Duodenal mucosa (tissue), 2 donors: ENCODE measurements at regions not wholly inside any gene's neighbourhood (a gene's known extent, or its start where the extent isn't known, plus 50 kb on each side); places are given as distances from the start of the nearest gene placed in this dataset.

Experiments
- H3K27ac ChIP-seq: one replicate; pipeline ENCODE4 v1.7.0; 2013; ENCODE audit warnings: low read depth, low read length
- H3K27me3 ChIP-seq, 2 donors: one replicate each; pipeline ENCODE4 v1.7.0; 2013; ENCODE audit warnings: low read length in 2 of 2, control low read depth in 1 of 2; ENCODE audit not compliant: insufficient read depth in 2 of 2, control insufficient read depth in 1 of 2
- H3K36me3 ChIP-seq, 2 donors: one replicate each; pipeline ENCODE4 v1.7.0; 2013; ENCODE audit warnings: low read length in 2 of 2, control low read depth in 1 of 2; ENCODE audit not compliant: insufficient read depth in 2 of 2, control insufficient read depth in 1 of 2
- H3K4me1 ChIP-seq, 2 donors: one replicate each; pipeline ENCODE4 v1.7.0; 2013; ENCODE audit warnings: low read length in 2 of 2, control low read depth in 1 of 2; ENCODE audit not compliant: insufficient read depth in 2 of 2, control insufficient read depth in 1 of 2
- H3K4me3 ChIP-seq, 2 donors: one replicate each; pipeline ENCODE4 v1.7.0; 2013; ENCODE audit warnings: low read length in 2 of 2, low read depth in 1 of 2
- H3K9ac ChIP-seq, 2 donors: one replicate each; pipeline ENCODE4 v1.7.0; 2013; ENCODE audit warnings: low read length in 2 of 2, low read depth in 1 of 2
- H3K9me3 ChIP-seq, 2 donors: one replicate each; pipeline ENCODE4 v1.7.0; 2013; ENCODE audit warnings: low read length in 2 of 2, control low read depth in 1 of 2; ENCODE audit not compliant: control insufficient read depth in 1 of 2

- H3K9me3 ChIP-seq, result no peaks in the 10 kb centered on the region
These were observed 117.5 kb upstream of the CRIM1 start for GRCh38 chr2:36238106-36238505.

DNA sequence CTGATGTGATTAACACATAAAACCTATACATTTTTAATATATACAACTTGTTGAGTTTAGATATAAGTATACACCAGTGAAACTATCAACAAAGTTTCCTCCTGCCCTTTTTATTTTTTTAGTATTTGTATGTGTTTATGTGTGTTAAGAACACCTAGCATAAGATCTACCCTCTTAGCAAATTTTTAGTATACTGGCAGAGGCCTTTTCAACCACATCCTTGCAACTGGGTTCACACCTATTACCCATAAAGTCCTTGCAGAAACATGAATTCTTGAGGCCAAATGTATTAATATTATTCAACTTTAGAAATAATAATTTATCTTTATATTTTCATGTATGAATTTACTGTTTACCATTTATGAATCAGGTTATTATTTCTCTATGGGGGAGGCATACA, 119.7 kb upstream of the CRIM1 start:
- H3K9ac ChIP-seq, result no peak overlapping the region
- H3K4me3 ChIP-seq, result no peak overlapping the region
- no peaks in the 10 kb centered on the region for H3K4me1 ChIP-seq
- no peaks in the 10 kb centered on the region for H3K36me3 ChIP-seq
- H3K27me3 ChIP-seq, result no peaks in the 10 kb centered on the region
- no peak overlapping the region for H3K27ac ChIP-seq
- no peaks in the 10 kb centered on the region for H3K9me3 ChIP-seq

More at GRCh38 chr2:36238106-36238505, 117.5 kb upstream of the CRIM1 start:
- Histone ChIP-seq H3K27me3 (no peaks in the 10 kb centered on the region), H3K4me3 (no peak overlapping the region), H3K36me3 (no peaks in the 10 kb centered on the region), H3K9ac (no peak overlapping the region), H3K4me1 (no peaks in the 10 kb centered on the region), H3K27ac (no peak overlapping the region)

DNA sequence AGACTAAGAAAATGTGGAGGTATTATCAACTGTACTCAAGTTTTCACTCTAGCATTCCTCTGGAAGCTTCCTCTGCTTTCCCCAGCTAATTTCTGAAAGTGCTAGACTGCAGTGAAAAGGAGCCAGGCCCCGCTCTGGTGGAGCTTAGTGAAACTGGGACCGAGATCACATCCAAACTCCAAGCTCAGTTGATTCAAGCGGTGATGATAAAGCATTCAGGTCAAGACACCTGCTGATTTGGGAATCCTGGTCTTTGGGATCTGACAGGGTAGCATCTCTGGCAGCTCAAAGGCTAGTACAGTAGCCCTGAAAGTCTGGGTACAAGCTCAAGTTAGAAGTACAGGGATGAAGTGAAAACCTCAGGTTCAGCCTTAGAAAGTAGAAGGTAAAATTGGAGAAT, 120.2 kb upstream of the CRIM1 start:
- H3K27ac ChIP-seq, result no peak overlapping the region

DNA sequence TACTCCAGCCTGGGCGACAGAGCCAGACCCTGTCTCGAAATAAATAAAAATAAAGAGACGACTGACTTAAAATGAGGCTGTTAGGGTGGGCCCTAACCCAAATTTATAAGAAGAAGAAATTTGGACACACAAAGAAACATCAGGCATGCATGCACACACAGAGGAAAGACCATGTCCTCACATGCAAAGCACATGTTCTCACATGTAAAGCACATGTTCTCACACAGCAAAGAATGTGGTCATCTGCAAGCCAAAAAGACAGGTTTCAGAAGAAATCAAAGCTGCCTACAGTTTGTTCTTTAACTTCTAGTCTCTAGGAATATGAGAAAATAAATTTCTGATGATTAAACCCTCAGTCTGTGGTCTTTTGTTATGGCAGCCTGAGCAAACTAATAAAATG, 132.3 kb upstream of the CRIM1 start:
- no peak overlapping the region for H3K9ac ChIP-seq

More for the DNA sequence above, 120.2 kb upstream of the CRIM1 start:
- Histone ChIP-seq H3K4me1 (no peaks in the 10 kb centered on the region), H3K9me3 (no peaks in the 10 kb centered on the region), H3K4me3 (no peak overlapping the region), H3K36me3 (no peaks in the 10 kb centered on the region), H3K27me3 (no peaks in the 10 kb centered on the region), H3K9ac (no peak overlapping the region)

GRCh38 chr2:36222485-36222884, 133.1 kb upstream of the CRIM1 start:
- H3K36me3 ChIP-seq, result no peaks in the 10 kb centered on the region
- no peaks in the 10 kb centered on the region for H3K27me3 ChIP-seq
- H3K4me3 ChIP-seq, result no peak overlapping the region
- no peak overlapping the region for H3K9ac ChIP-seq
- no peak overlapping the region for H3K27ac ChIP-seq
- no peaks in the 10 kb centered on the region for H3K4me1 ChIP-seq
- no peaks in the 10 kb centered on the region for H3K9me3 ChIP-seq

More for the DNA sequence above, 132.3 kb upstream of the CRIM1 start:
- Histone ChIP-seq H3K4me3 (no peak overlapping the region), H3K4me1 (no peaks in the 10 kb centered on the region), H3K27me3 (no peaks in the 10 kb centered on the region), H3K9me3 (no peaks in the 10 kb centered on the region), H3K27ac (no peak overlapping the region), H3K36me3 (no peaks in the 10 kb centered on the region)

DNA sequence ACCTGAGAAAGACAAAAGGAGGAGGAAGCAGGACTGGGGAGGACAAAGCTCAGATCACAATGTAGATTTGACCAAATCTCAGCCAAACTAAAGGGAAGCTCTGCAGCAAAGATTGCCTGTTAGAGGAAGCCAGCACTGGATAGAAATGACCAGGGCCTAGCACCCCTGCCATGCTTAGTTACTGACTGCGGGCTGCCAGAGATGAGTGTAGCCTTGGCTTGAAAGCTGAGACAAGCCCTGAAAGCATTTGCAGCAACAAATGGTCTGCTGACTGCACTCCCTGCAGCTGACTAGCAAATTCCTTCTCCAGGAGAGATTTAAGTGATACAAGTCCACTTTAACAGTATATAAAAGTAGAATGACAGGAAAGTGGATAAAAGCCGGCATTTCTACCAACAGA, 140.9 kb upstream of the CRIM1 start:
- no peak overlapping the region for H3K27ac ChIP-seq
- no peaks in the 10 kb centered on the region for H3K4me1 ChIP-seq
- H3K36me3 ChIP-seq, result no peaks in the 10 kb centered on the region
- no peak overlapping the region for H3K4me3 ChIP-seq
- H3K27me3 ChIP-seq, result no peaks in the 10 kb centered on the region
- H3K9me3 ChIP-seq, result no peaks in the 10 kb centered on the region
- H3K9ac ChIP-seq, result no peak overlapping the region

- no peaks in the 10 kb centered on the region for H3K9me3 ChIP-seq
- no peaks in the 10 kb centered on the region for H3K27me3 ChIP-seq
- no peaks in the 10 kb centered on the region for H3K4me1 ChIP-seq
- H3K4me3 ChIP-seq, result no peak overlapping the region
- no peak overlapping the region for H3K9ac ChIP-seq
- no peak overlapping the region for H3K27ac ChIP-seq
- H3K36me3 ChIP-seq, result no peaks in the 10 kb centered on the region
These were observed 152.2 kb upstream of the CRIM1 start for GRCh38 chr2:36203366-36203765.

DNA sequence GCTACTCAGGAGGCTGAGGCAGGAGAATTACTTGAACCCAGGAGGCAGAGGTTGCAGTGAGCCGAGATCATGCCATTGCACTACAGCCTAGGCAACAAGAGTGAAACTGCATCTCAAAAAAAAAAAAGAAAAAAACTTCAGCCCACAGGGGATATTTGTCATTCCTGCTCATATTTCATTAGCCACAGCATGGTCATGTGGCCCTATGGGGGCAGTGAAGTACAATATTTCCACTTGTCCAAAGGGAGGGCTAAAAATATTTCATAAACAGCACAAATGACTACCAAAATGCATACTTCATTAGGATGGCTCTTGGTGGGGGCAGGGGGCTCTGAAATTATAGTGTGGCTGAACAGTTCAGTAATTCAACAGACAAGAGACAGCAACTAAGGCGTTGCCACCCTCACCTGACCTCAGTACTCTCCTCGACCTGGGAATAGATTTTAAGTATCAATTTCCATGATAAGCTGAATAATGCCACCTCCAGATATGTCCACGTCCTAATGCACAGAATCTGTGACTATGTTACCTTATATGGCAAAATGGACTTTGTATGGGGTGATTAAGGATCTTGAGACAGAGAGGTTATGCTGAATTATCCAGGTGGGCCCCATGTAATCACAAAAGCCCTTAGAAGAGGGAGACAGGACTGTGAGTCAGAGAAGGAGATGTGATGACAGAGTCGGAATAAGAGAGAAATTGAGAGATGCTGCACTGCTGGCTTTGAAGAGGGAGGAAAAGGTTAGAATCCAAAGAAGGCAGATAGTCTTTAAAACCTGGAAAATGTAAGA, 158.2 kb upstream of the CRIM1 start:
- no peaks in the 10 kb centered on the region for H3K4me1 ChIP-seq
- no peak overlapping the region for H3K27ac ChIP-seq
- H3K4me3 ChIP-seq, result no peak overlapping the region
- H3K36me3 ChIP-seq, result no peaks in the 10 kb centered on the region
- no peaks in the 10 kb centered on the region for H3K9me3 ChIP-seq
- H3K9ac ChIP-seq, result no peak overlapping the region
- H3K27me3 ChIP-seq, result no peaks in the 10 kb centered on the region

- no peak overlapping the region for H3K27ac ChIP-seq
- no peak overlapping the region for H3K9ac ChIP-seq
- no peaks in the 10 kb centered on the region for H3K4me1 ChIP-seq
- H3K36me3 ChIP-seq, result no peaks in the 10 kb centered on the region
- H3K9me3 ChIP-seq, result no peaks in the 10 kb centered on the region
- no peak overlapping the region for H3K4me3 ChIP-seq
- no peaks in the 10 kb centered on the region for H3K27me3 ChIP-seq
These were observed 161.9 kb upstream of the CRIM1 start for GRCh38 chr2:36193680-36194079.

DNA sequence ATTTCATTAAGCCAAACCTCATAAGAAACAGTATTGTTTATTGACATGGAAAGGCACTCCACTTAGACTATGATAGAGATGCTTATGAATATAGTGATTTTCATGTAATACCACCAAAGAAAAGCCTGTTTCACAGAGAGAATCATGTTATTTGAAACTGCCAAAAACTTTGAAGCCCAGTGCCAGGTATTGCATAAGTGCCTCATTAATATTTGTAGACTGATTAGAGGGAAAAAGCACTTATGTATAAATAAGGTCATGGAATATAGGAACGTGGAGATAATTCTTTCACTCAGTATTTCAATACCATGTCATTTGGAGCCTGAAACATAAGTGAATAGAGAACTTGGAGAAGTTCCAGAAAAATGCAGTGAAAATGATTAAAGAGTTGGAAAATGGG, 162.6 kb upstream of the CRIM1 start:
- Histone ChIP-seq H3K4me1 (no peaks in the 10 kb centered on the region), H3K27me3 (no peaks in the 10 kb centered on the region), H3K27ac (no peak overlapping the region), H3K36me3 (no peaks in the 10 kb centered on the region), H3K9me3 (no peaks in the 10 kb centered on the region), H3K9ac (no peak overlapping the region), H3K4me3 (no peak overlapping the region)
